ENCODE measurements at regions not wholly inside any gene's neighbourhood (a gene's known extent, or its start where the extent isn't known, plus 50 kb on each side); places are given as distances from the start of the nearest gene placed in this dataset.

- Histone ChIP-seq H3K36me3 (ENCODE audit: insufficient read depth, low read length) (no peaks in the 10 kb centered on the region), H3K4me3 (no peak overlapping the region), H3K27ac (no peak overlapping the region), H3K9me3 (ENCODE audit: low read depth, low read length) (no peaks in the 10 kb centered on the region), H3K9ac (ENCODE audit: insufficient read length) (no peak overlapping the region)
- TF ChIP-seq FOXP2 (optimal IDR thresholded peaks at IDR 0.05; ENCODE audit: control extremely low read depth, extremely low read length, insufficient read depth), result no peak
- TF ChIP-seq POLR2AphosphoS5 (IDR thresholded peaks at IDR 0.05; ENCODE audit: borderline replicate concordance, low read depth, low read length), result no peak
- no peak for TF ChIP-seq EZH2 (IDR thresholded peaks at IDR 0.05)
- DNase-seq (ENCODE audit: low read depth, low spot score), result no peak
These were observed 97.1 kb upstream of the SALL1 start for GRCh38 chr16:51248217-51248616.

GRCh38 chr16:51245658-51245995 is 94.6 kb upstream of the SALL1 start:
- Histone ChIP-seq H3K9me3 (ENCODE audit: low read depth, low read length) (no peaks in the 10 kb centered on the region), H3K36me3 (ENCODE audit: insufficient read depth, low read length) (no peaks in the 10 kb centered on the region), H3K27ac (no peak overlapping the region), H3K4me3 (no peak overlapping the region), H3K9ac (ENCODE audit: insufficient read length) (no peak overlapping the region)
- DNase-seq (ENCODE audit: low read depth, low spot score), result no peak
- TF ChIP-seq EZH2 (IDR thresholded peaks at IDR 0.05) (no peak), FOXP2 (optimal IDR thresholded peaks at IDR 0.05; ENCODE audit: control extremely low read depth, extremely low read length, insufficient read depth) (no peak), POLR2AphosphoS5 (IDR thresholded peaks at IDR 0.05; ENCODE audit: borderline replicate concordance, low read depth, low read length) (no peak)

- Histone ChIP-seq H3K9ac (ENCODE audit: insufficient read length) (no peak overlapping the region), H3K27ac (no peak overlapping the region), H3K4me3 (no peak overlapping the region), H3K9me3 (ENCODE audit: low read depth, low read length) (no peaks in the 10 kb centered on the region), H3K36me3 (ENCODE audit: insufficient read depth, low read length) (no peaks in the 10 kb centered on the region)
- no peak for TF ChIP-seq EZH2 (IDR thresholded peaks at IDR 0.05)
- TF ChIP-seq POLR2AphosphoS5 (IDR thresholded peaks at IDR 0.05; ENCODE audit: borderline replicate concordance, low read depth, low read length), result no peak
- TF ChIP-seq FOXP2 (optimal IDR thresholded peaks at IDR 0.05; ENCODE audit: control extremely low read depth, extremely low read length, insufficient read depth), result no peak
- no peak for DNase-seq (ENCODE audit: low read depth, low spot score)
These were observed 94.0 kb upstream of the SALL1 start for GRCh38 chr16:51244887-51245657.

GRCh38 chr16:51243936-51244436 is 92.9 kb upstream of the SALL1 start:
- Histone ChIP-seq H3K4me3 (no peak overlapping the region), H3K9ac (ENCODE audit: insufficient read length) (no peak overlapping the region), H3K36me3 (ENCODE audit: insufficient read depth, low read length) (no peaks in the 10 kb centered on the region), H3K9me3 (ENCODE audit: low read depth, low read length) (no peaks in the 10 kb centered on the region), H3K27ac (no peak overlapping the region)
- TF ChIP-seq POLR2AphosphoS5 (IDR thresholded peaks at IDR 0.05; ENCODE audit: borderline replicate concordance, low read depth, low read length), result no peak
- no peak for TF ChIP-seq FOXP2 (optimal IDR thresholded peaks at IDR 0.05; ENCODE audit: control extremely low read depth, extremely low read length, insufficient read depth)
- TF ChIP-seq EZH2 (IDR thresholded peaks at IDR 0.05), result no peak
- no peak for DNase-seq (ENCODE audit: low read depth, low spot score)

GRCh38 chr16:51242296-51242994 is 91.4 kb upstream of the SALL1 start:
- no peak overlapping the region for H3K4me3 ChIP-seq
- no peak overlapping the region for H3K9ac ChIP-seq (ENCODE audit: insufficient read length)
- no peaks in the 10 kb centered on the region for H3K9me3 ChIP-seq (ENCODE audit: low read depth, low read length)
- H3K36me3 ChIP-seq (ENCODE audit: insufficient read depth, low read length), result no peaks in the 10 kb centered on the region
- no peak overlapping the region for H3K27ac ChIP-seq
- no peak for DNase-seq (ENCODE audit: low read depth, low spot score)
- TF ChIP-seq EZH2 (IDR thresholded peaks at IDR 0.05), result no peak

GRCh38 chr16:51239196-51239595 is 88.1 kb upstream of the SALL1 start:
- no peak for DNase-seq (ENCODE audit: low read depth, low spot score)
- H3K9me3 ChIP-seq (ENCODE audit: low read depth, low read length), result no peaks in the 10 kb centered on the region
- H3K36me3 ChIP-seq (ENCODE audit: insufficient read depth, low read length), result no peaks in the 10 kb centered on the region
- no peak overlapping the region for H3K27ac ChIP-seq
- no peak overlapping the region for H3K9ac ChIP-seq (ENCODE audit: insufficient read length)
- TF ChIP-seq POLR2AphosphoS5 (IDR thresholded peaks at IDR 0.05; ENCODE audit: borderline replicate concordance, low read depth, low read length) (no peak), FOXP2 (optimal IDR thresholded peaks at IDR 0.05; ENCODE audit: control extremely low read depth, extremely low read length, insufficient read depth) (no peak), EZH2 (IDR thresholded peaks at IDR 0.05) (no peak)
- no peak overlapping the region for H3K4me3 ChIP-seq

GRCh38 chr16:51237861-51238378 is 86.8 kb upstream of the SALL1 start:
- H3K9me3 ChIP-seq (ENCODE audit: low read depth, low read length), result no peaks in the 10 kb centered on the region
- no peaks in the 10 kb centered on the region for H3K36me3 ChIP-seq (ENCODE audit: insufficient read depth, low read length)
- TF ChIP-seq POLR2AphosphoS5 (IDR thresholded peaks at IDR 0.05; ENCODE audit: borderline replicate concordance, low read depth, low read length) (no peak), EZH2 (IDR thresholded peaks at IDR 0.05) (no peak), FOXP2 (optimal IDR thresholded peaks at IDR 0.05; ENCODE audit: control extremely low read depth, extremely low read length, insufficient read depth) (no peak)
- no peak overlapping the region for H3K9ac ChIP-seq (ENCODE audit: insufficient read length)
- no peak overlapping the region for H3K4me3 ChIP-seq
- no peak for DNase-seq (ENCODE audit: low read depth, low spot score)
- H3K27ac ChIP-seq, result no peak overlapping the region

- H3K36me3 ChIP-seq (ENCODE audit: insufficient read depth, low read length), result no peaks in the 10 kb centered on the region
- DNase-seq (ENCODE audit: low read depth, low spot score), result no peak
- TF ChIP-seq EZH2 (IDR thresholded peaks at IDR 0.05) (no peak), FOXP2 (optimal IDR thresholded peaks at IDR 0.05; ENCODE audit: control extremely low read depth, extremely low read length, insufficient read depth) (no peak), POLR2AphosphoS5 (IDR thresholded peaks at IDR 0.05; ENCODE audit: borderline replicate concordance, low read depth, low read length) (no peak)
These were observed 86.1 kb upstream of the SALL1 start for GRCh38 chr16:51237207-51237606.

More at GRCh38 chr16:51237207-51237606, 86.1 kb upstream of the SALL1 start:
- H3K9me3 ChIP-seq (ENCODE audit: low read depth, low read length), result no peaks in the 10 kb centered on the region
- no peak overlapping the region for H3K4me3 ChIP-seq
- no peak overlapping the region for H3K9ac ChIP-seq (ENCODE audit: insufficient read length)
- no peak overlapping the region for H3K27ac ChIP-seq

Data from SK-N-MC (cell line).